H1 (cell line): ENCODE measurements at regions not wholly inside any gene's neighbourhood (a gene's known extent, or its start where the extent isn't known, plus 50 kb on each side); places are given as distances from the start of the nearest gene placed in this dataset.

Source experiments
- CTCF ChIA-PET: fragments of 300-600 bp; sonication (Branson Sonifier 250); formaldehyde crosslinking; loops from one replicate; lab custom pipeline; 2021; ENCODE audit not compliant: partially characterized antibody; lab: Charles Lee
- POLR2A ChIA-PET: fragments of 300-600 bp; sonication (Branson Sonifier 250); formaldehyde crosslinking; loops from one replicate; lab custom pipeline; 2021; ENCODE audit warnings: inconsistent platforms; ENCODE audit not compliant: partially characterized antibody; lab: Charles Lee
- DNase-seq, 2 experiments: peaks; one replicate each; pipeline versions ENCODE4 v3.0.0 to v3.0.0-alpha.2; 2010 to 2022; ENCODE audit warnings: low spot score in 2 of 2, low read depth in 1 of 2, mixed read lengths in 1 of 2
- FAIRE-seq: peaks from 2 replicates; lab custom pipeline; 2011; peaks lifted over from hg19 to GRCh38; lab: Jason Lieb, UNC
- H2AFZ ChIP-seq: 2 replicates; pipeline ENCODE4 v1.8.1; 2012; ENCODE audit warnings: low read length, inconsistent platforms
- H2AK5ac ChIP-seq: 2 replicates; pipeline ENCODE4 v1.6.1; 2013; ENCODE audit warnings: low read depth, low read length
- H2BK120ac ChIP-seq: replicated peaks from 2 replicates; pipeline ENCODE3; 2013; ENCODE audit warnings: low read depth, low read length, inconsistent platforms
- H2BK12ac ChIP-seq: 2 replicates; pipeline ENCODE4 v1.6.1; 2013; ENCODE audit warnings: low read depth, low read length
- H2BK15ac ChIP-seq: 2 replicates; pipeline ENCODE4 v1.6.1; 2013; ENCODE audit warnings: low read length
- H2BK20ac ChIP-seq: 2 replicates; pipeline ENCODE4 v1.6.1; 2013; ENCODE audit warnings: low read length
- H2BK5ac ChIP-seq: 2 replicates; pipeline ENCODE4 v1.6.1; 2013; ENCODE audit warnings: low read depth, low read length
- H3K14ac ChIP-seq: 2 replicates; pipeline ENCODE4 v1.6.1; 2013; ENCODE audit warnings: inconsistent platforms; ENCODE audit not compliant: insufficient read length
- H3K18ac ChIP-seq: 2 replicates; pipeline ENCODE4 v1.6.1; 2013; ENCODE audit warnings: low read length; ENCODE audit errors: extremely low read depth
- H3K23ac ChIP-seq: 2 replicates; pipeline ENCODE4 v1.6.1; 2013; ENCODE audit warnings: inconsistent platforms; ENCODE audit not compliant: insufficient read length
- H3K23me2 ChIP-seq: 2 replicates; pipeline ENCODE4 v1.6.1; 2013; ENCODE audit warnings: low read depth, low read length
- H3K27ac ChIP-seq: 2 replicates; pipeline ENCODE4 v1.6.1; 2011; ENCODE audit warnings: low read depth, low read length, inconsistent platforms
- H3K27me3 ChIP-seq, 4 experiments: replicated peaks in 1 of 4; 1 replicate in 1 of 4; 2 replicates in 3 of 4; pipeline versions ENCODE4 v1.6.1 to v1.8.1; 2011 to 2013; ENCODE audit warnings: low read length in 3 of 4, mild to moderate bottlenecking in 3 of 4, inconsistent platforms in 2 of 4, mixed read lengths in 2 of 4, moderate library complexity in 1 of 4; ENCODE audit not compliant: control insufficient read depth in 3 of 4, insufficient read depth in 3 of 4; ENCODE audit errors: extremely low read depth in 1 of 4
- H3K36me3 ChIP-seq, 4 experiments: 2 replicates each; pipeline versions ENCODE4 v1.6.1 to v1.8.1; 2011 to 2013; ENCODE audit warnings: mild to moderate bottlenecking in 4 of 4, low read length in 3 of 4, moderate library complexity in 2 of 4, control low read depth in 1 of 4, inconsistent platforms in 1 of 4; ENCODE audit not compliant: insufficient read depth in 4 of 4, control insufficient read depth in 2 of 4
- H3K4ac ChIP-seq: replicated peaks from 2 replicates; pipeline ENCODE3; 2013; ENCODE audit warnings: low read length, low read depth, mixed read lengths, inconsistent platforms; ENCODE audit not compliant: insufficient read length
- H3K4me1 ChIP-seq, 4 experiments: replicated peaks in 1 of 4; 1 replicate in 1 of 4; 2 replicates in 3 of 4; pipeline versions ENCODE4 v1.6.1 to v1.8.1; 2011 to 2013; ENCODE audit warnings: low read length in 3 of 4, inconsistent platforms in 2 of 4, mixed read lengths in 1 of 4; ENCODE audit not compliant: insufficient read depth in 4 of 4, control insufficient read depth in 3 of 4
- H3K4me2 ChIP-seq, 2 experiments: 2 replicates each; pipeline versions ENCODE4 v1.6.1 to v1.8.1; 2011 to 2013; ENCODE audit warnings: low read depth in 2 of 2, low read length in 2 of 2, control low read depth in 1 of 2, inconsistent platforms in 1 of 2, mild to moderate bottlenecking in 1 of 2; ENCODE audit not compliant: insufficient read depth in 1 of 2
- H3K4me3 ChIP-seq, 4 experiments: fragments of 200-600, 300-600 bp in 1 of 4; sonication (generic), shearing (Covaris generic), sonication (Bioruptor Twin) in 1 of 4; 2 replicates each; pipeline versions ENCODE4 v1.5.1 to v1.8.1; 2011 to 2016; ENCODE audit warnings: low read length in 4 of 4, low read depth in 3 of 4, control low read depth in 2 of 4, inconsistent platforms in 2 of 4, mild to moderate bottlenecking in 2 of 4, mixed read lengths in 1 of 4, moderate library complexity in 1 of 4; ENCODE audit not compliant: insufficient read depth in 2 of 4; ENCODE audit errors: extremely low read depth in 1 of 4
- H3K56ac ChIP-seq: replicated peaks from 2 replicates; pipeline ENCODE3; 2013; ENCODE audit warnings: low read depth, mild to moderate bottlenecking, mixed read lengths, low read length, inconsistent platforms; ENCODE audit not compliant: insufficient read length
- H3K79me1 ChIP-seq: 2 replicates; pipeline ENCODE4 v1.6.1; 2013; ENCODE audit warnings: low read depth, low read length, control low read depth
- H3K79me2 ChIP-seq, 2 experiments: 2 replicates each; pipeline versions ENCODE4 v1.6.1 to v1.8.1; 2012 to 2013; ENCODE audit warnings: low read length in 2 of 2, mild to moderate bottlenecking in 2 of 2, inconsistent platforms in 1 of 2; ENCODE audit not compliant: insufficient read depth in 2 of 2, control insufficient read depth in 1 of 2
- H3K9ac ChIP-seq, 4 experiments: replicated peaks in 1 of 4; 1 replicate in 1 of 4; 2 replicates in 3 of 4; pipeline versions ENCODE4 v1.6.1 to v1.8.1; 2011 to 2013; ENCODE audit warnings: low read depth in 3 of 4, low read length in 3 of 4, control low read depth in 2 of 4, mild to moderate bottlenecking in 2 of 4, moderate library complexity in 2 of 4, inconsistent platforms in 1 of 4; ENCODE audit errors: extremely low read depth in 1 of 4
- H3K9me3 ChIP-seq, 2 experiments: 2 replicates each; pipeline versions ENCODE4 v1.6.1 to v1.8.1; 2012 to 2013; ENCODE audit warnings: mild to moderate bottlenecking in 2 of 2, moderate library complexity in 2 of 2, control low read depth in 1 of 2, inconsistent platforms in 1 of 2, low read depth in 1 of 2, low read length in 1 of 2, mixed read lengths in 1 of 2; ENCODE audit not compliant: insufficient read depth in 2 of 2
- H4K20me1 ChIP-seq, 2 experiments: replicated peaks in 1 of 2; 2 replicates each; pipeline versions ENCODE3 to v1.8.1; 2011 to 2013; ENCODE audit warnings: inconsistent platforms in 2 of 2, low read length in 2 of 2, mild to moderate bottlenecking in 1 of 2; ENCODE audit not compliant: insufficient read depth in 2 of 2, control insufficient read depth in 1 of 2
- H4K5ac ChIP-seq: 2 replicates; pipeline ENCODE4 v1.6.1; 2013; ENCODE audit warnings: low read length, low read depth, mixed read lengths, inconsistent platforms; ENCODE audit not compliant: insufficient read length
- H4K8ac ChIP-seq: 2 replicates; pipeline ENCODE4 v1.8.0; 2013; ENCODE audit warnings: mild to moderate bottlenecking, moderate library complexity, low read length, inconsistent platforms; ENCODE audit not compliant: insufficient read depth; ENCODE audit errors: extremely low read depth
- H4K91ac ChIP-seq: replicated peaks from 2 replicates; pipeline ENCODE3; 2013; ENCODE audit warnings: low read length, mixed read lengths, inconsistent platforms; ENCODE audit not compliant: insufficient read length
- EGR1 ChIP-seq: IDR thresholded peaks from 2 replicates; pipeline ENCODE4 v1.6.1; 2011; ENCODE audit warnings: low read depth, low read length, borderline replicate concordance
- EP300 ChIP-seq, 2 experiments: IDR thresholded peaks; 1 replicate in 1 of 2; 2 replicates in 1 of 2; pipeline ENCODE4 v1.6.1; 2011 to 2012; ENCODE audit warnings: low read depth in 2 of 2, low read length in 2 of 2, mild to moderate bottlenecking in 2 of 2, borderline replicate concordance in 1 of 2, inconsistent platforms in 1 of 2, moderate library complexity in 1 of 2
- GABPA ChIP-seq: IDR thresholded peaks from 2 replicates; pipeline ENCODE4 v1.6.1; 2011; ENCODE audit warnings: mild to moderate bottlenecking, low read length, moderate library complexity, borderline replicate concordance; ENCODE audit not compliant: insufficient read depth
- PHF8 ChIP-seq: fragments of 200-600 bp; sonication (generic); conservative IDR thresholded peaks from 2 replicates; pipeline ENCODE4 v1.7.1; 2012; ENCODE audit warnings: low read depth, mild to moderate bottlenecking, inconsistent platforms, low read length, moderate library complexity
- POU5F1 ChIP-seq: IDR thresholded peaks from 2 replicates; pipeline ENCODE4 v1.6.1; 2011; ENCODE audit warnings: low read depth, mild to moderate bottlenecking, low read length, moderate library complexity
- RAD21 ChIP-seq, 2 experiments: IDR thresholded peaks in 1 of 2; conservative IDR thresholded peaks in 1 of 2; 2 replicates each; pipeline ENCODE4 v1.6.1; 2011; ENCODE audit warnings: low read depth in 2 of 2, low read length in 2 of 2, improper control_type of control experiment in 1 of 2, inconsistent platforms in 1 of 2, mild to moderate bottlenecking in 1 of 2, moderate library complexity in 1 of 2
- TCF12 ChIP-seq: IDR thresholded peaks from 2 replicates; pipeline ENCODE4 v1.6.1; 2011; ENCODE audit warnings: low read depth, mild to moderate bottlenecking, low read length
- WGBS, 2 experiments: shearing (Covaris generic) in 1 of 2; methylation state at CpG; one replicate each; pipeline versions ENCODE4 v1.1.6 to v1.1.7; 2013 to 2015; ENCODE audit warnings: low lambda C conversion rate in 2 of 2, mixed read lengths in 2 of 2, inconsistent platforms in 1 of 2, low coverage in 1 of 2, missing lambda C conversion rate in 1 of 2; ENCODE audit not compliant: insufficient replicate concordance in 2 of 2, insufficient coverage in 1 of 2, insufficient read length in 1 of 2; ENCODE audit errors: extremely low coverage in 1 of 2, missing lambda C conversion rate in 1 of 2; 5-methylcytosine and 5-hydroxymethylcytosine counted together
- TF ChIP-seq, protein P1 (sequence below), 3 experiments: IDR thresholded peaks; 1 replicate in 2 of 3; 2 replicates in 1 of 3; pipeline versions ENCODE4 v1.5.1 to v1.6.1; 2011; ENCODE audit warnings: low read length in 3 of 3, mild to moderate bottlenecking in 3 of 3, inconsistent platforms in 2 of 3, low read depth in 1 of 3, moderate library complexity in 1 of 3; ENCODE audit not compliant: insufficient read depth in 1 of 3; ENCODE audit errors: control extremely low read depth in 1 of 3
- TF ChIP-seq, protein P2 (sequence below): IDR thresholded peaks from 2 replicates; pipeline ENCODE4 v1.6.1; 2011; ENCODE audit warnings: low read length, improper control_type of control experiment

- Histone ChIP-seq H2AK5ac (no peak overlapping the region), H3K9ac (no peak overlapping the region), H4K5ac (no peak overlapping the region), H4K8ac (no peak overlapping the region), H3K79me2 (no peaks in the 10 kb centered on the region), H3K4me1 (no peaks in the 10 kb centered on the region; a peak in 1 of 7 replicates), H4K20me1 (no peaks in the 10 kb centered on the region), H3K27me3 (no peaks in the 10 kb centered on the region; a peak in 2 of 7 replicates), H2BK120ac (no peak overlapping the region), H2BK15ac (no peak overlapping the region), H4K91ac (no peak overlapping the region), H3K36me3 (peaks cover 0 to 12% (median 0%) of the 10 kb centered on the region in 4 experiments; a peak in 2 of 8 replicates), H3K4me3 (no peak overlapping the region), H3K9me3 (peaks cover 21 to 23% of the 10 kb centered on the region in 2 experiments), H3K56ac (no peak overlapping the region), H3K4ac (no peak overlapping the region), H2AFZ (no peak overlapping the region), H3K18ac (no peak overlapping the region), H2BK5ac (no peak overlapping the region; the same call in 1 of the 2 replicates), H3K23ac (no peak overlapping the region), H3K4me2 (no peak overlapping the region), H2BK12ac (0 out of 2 replicates have a peak overlapping the region, but pooled peaks have one; percentile 13), H3K79me1 (no peaks in the 10 kb centered on the region), H3K23me2 (no peaks in the 10 kb centered on the region), H2BK20ac (0 out of 2 replicates have a peak overlapping the region, but pooled peaks have one; percentile 68), H3K27ac (no peak overlapping the region), H3K14ac (no peak overlapping the region)
- ChIA-PET CTCF (interaction anchor here (0.7 to 3.3 kb wide), 25 partner anchors 9 to 535 kb away, joined by 3 to 20 read pairs (median 3); no protein-coding TSS in a partner anchor), POLR2A (interaction anchor here (1.0 kb wide), 1 partner anchor 17 kb away, joined by 3 read pairs; no protein-coding TSS in a partner anchor)
- DNase-seq (no peak), FAIRE-seq (no peak)
- 91% methylated on average over 6 of the region's 6 CpGs; no CpG with 5 or more reads in 1 of the 2 experiments for WGBS, 2 experiments
- no peak for TF ChIP-seq RAD21 (IDR thresholded peaks at IDR 0.05 in 1 of 2, conservative IDR thresholded peaks at IDR 0.05 in 1 of 2; ENCODE audit: low read depth in 2 of 2, low read length in 2 of 2)
- TF ChIP-seq, protein P1, sequence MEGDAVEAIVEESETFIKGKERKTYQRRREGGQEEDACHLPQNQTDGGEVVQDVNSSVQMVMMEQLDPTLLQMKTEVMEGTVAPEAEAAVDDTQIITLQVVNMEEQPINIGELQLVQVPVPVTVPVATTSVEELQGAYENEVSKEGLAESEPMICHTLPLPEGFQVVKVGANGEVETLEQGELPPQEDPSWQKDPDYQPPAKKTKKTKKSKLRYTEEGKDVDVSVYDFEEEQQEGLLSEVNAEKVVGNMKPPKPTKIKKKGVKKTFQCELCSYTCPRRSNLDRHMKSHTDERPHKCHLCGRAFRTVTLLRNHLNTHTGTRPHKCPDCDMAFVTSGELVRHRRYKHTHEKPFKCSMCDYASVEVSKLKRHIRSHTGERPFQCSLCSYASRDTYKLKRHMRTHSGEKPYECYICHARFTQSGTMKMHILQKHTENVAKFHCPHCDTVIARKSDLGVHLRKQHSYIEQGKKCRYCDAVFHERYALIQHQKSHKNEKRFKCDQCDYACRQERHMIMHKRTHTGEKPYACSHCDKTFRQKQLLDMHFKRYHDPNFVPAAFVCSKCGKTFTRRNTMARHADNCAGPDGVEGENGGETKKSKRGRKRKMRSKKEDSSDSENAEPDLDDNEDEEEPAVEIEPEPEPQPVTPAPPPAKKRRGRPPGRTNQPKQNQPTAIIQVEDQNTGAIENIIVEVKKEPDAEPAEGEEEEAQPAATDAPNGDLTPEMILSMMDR (IDR thresholded peaks at IDR 0.05; ENCODE audit: control extremely low read depth in 1 of 3, insufficient read depth in 1 of 3, low read depth in 1 of 3, low read length in 3 of 3), result no peak
- TF ChIP-seq EP300 (IDR thresholded peaks at IDR 0.05; ENCODE audit: borderline replicate concordance in 1 of 2, low read depth in 2 of 2, low read length in 2 of 2), result no peak
- TF ChIP-seq EGR1, result no peak
- no peak for TF ChIP-seq POU5F1
- TF ChIP-seq GABPA, result no peak
- no peak for TF ChIP-seq PHF8
- TF ChIP-seq, protein P2, sequence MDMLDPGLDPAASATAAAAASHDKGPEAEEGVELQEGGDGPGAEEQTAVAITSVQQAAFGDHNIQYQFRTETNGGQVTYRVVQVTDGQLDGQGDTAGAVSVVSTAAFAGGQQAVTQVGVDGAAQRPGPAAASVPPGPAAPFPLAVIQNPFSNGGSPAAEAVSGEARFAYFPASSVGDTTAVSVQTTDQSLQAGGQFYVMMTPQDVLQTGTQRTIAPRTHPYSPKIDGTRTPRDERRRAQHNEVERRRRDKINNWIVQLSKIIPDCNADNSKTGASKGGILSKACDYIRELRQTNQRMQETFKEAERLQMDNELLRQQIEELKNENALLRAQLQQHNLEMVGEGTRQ, result no peak
- no peak for TF ChIP-seq TCF12
These were observed 279.9 kb downstream of the CD83 start for GRCh38 chr6:14397518-14397901.
